ENCODE measurements at regions not wholly inside any gene's neighbourhood (a gene's known extent, or its start where the extent isn't known, plus 50 kb on each side); places are given as distances from the start of the nearest gene placed in this dataset.

GRCh38 chr5:37892586-37892985 lies 52.7 kb upstream of the GDNF start:
- H4K20me1 ChIP-seq (ENCODE audit: insufficient read depth, low read length): no peaks in the 10 kb centered on the region
- H3K79me2 ChIP-seq (ENCODE audit: insufficient read depth, low read length): no peaks in the 10 kb centered on the region
- no peaks in the 10 kb centered on the region for H3K9me3 ChIP-seq (ENCODE audit: low read length)
- no peaks in the 10 kb centered on the region for H3K9me2 ChIP-seq (ENCODE audit: low read depth, low read length)
- no peak overlapping the region for H2AFZ ChIP-seq (ENCODE audit: low read length)
- H3K4me3 ChIP-seq (ENCODE audit: low read depth, low read length, poor library complexity, severe bottlenecking): no peak overlapping the region
- TF ChIP-seq CTCF (IDR thresholded peaks at IDR 0.05; ENCODE audit: low read length) (no peak), EZH2 (IDR thresholded peaks at IDR 0.05; ENCODE audit: borderline replicate concordance, low read length) (no peak)
- 0 out of 2 replicates have a peak, but pooled peaks cover 4% of the 10 kb centered on the region for H3K27me3 ChIP-seq (ENCODE audit: insufficient read depth, low read length)
- H3K9ac ChIP-seq (ENCODE audit: low read length): no peak overlapping the region
- H3K4me2 ChIP-seq (ENCODE audit: low read length): no peak overlapping the region
- H3K36me3 ChIP-seq (ENCODE audit: insufficient read depth, low read length): no peaks in the 10 kb centered on the region
- H3K4me1 ChIP-seq (ENCODE audit: insufficient read depth, low read length, severe bottlenecking): no peaks in the 10 kb centered on the region
- H3F3A ChIP-seq (ENCODE audit: insufficient read depth, low read length): no peaks in the 10 kb centered on the region
- H3K27ac ChIP-seq (ENCODE audit: low read depth, low read length, poor library complexity, severe bottlenecking): no peak overlapping the region

GRCh38 chr5:37891832-37892231 lies 52.0 kb upstream of the GDNF start:
- Histone ChIP-seq H4K20me1 (ENCODE audit: insufficient read depth, low read length) (no peaks in the 10 kb centered on the region), H3K9me2 (ENCODE audit: low read depth, low read length) (no peaks in the 10 kb centered on the region), H3K36me3 (ENCODE audit: insufficient read depth, low read length) (no peaks in the 10 kb centered on the region), H2AFZ (ENCODE audit: low read length) (no peak overlapping the region), H3K27ac (ENCODE audit: low read depth, low read length, poor library complexity, severe bottlenecking) (no peak overlapping the region), H3K27me3 (ENCODE audit: insufficient read depth, low read length) (0 out of 2 replicates have a peak, but pooled peaks cover 4% of the 10 kb centered on the region), H3K9ac (ENCODE audit: low read length) (no peak overlapping the region), H3K4me2 (ENCODE audit: low read length) (no peak overlapping the region), H3K4me3 (ENCODE audit: low read depth, low read length, poor library complexity, severe bottlenecking) (no peak overlapping the region), H3F3A (ENCODE audit: insufficient read depth, low read length) (no peaks in the 10 kb centered on the region), H3K4me1 (ENCODE audit: insufficient read depth, low read length, severe bottlenecking) (no peaks in the 10 kb centered on the region), H3K9me3 (ENCODE audit: low read length) (no peaks in the 10 kb centered on the region), H3K79me2 (ENCODE audit: insufficient read depth, low read length) (no peaks in the 10 kb centered on the region)
- TF ChIP-seq EZH2 (IDR thresholded peaks at IDR 0.05; ENCODE audit: borderline replicate concordance, low read length) (no peak), CTCF (IDR thresholded peaks at IDR 0.05; ENCODE audit: low read length) (no peak)

GRCh38 chr5:37889612-37890317 lies 49.9 kb upstream of the GDNF start:
- Histone ChIP-seq H4K20me1 (ENCODE audit: insufficient read depth, low read length) (no peaks in the 10 kb centered on the region), H3K4me3 (ENCODE audit: low read depth, low read length, poor library complexity, severe bottlenecking) (no peak overlapping the region), H3K4me2 (ENCODE audit: low read length) (no peak overlapping the region), H3K79me2 (ENCODE audit: insufficient read depth, low read length) (no peaks in the 10 kb centered on the region), H3K9me2 (ENCODE audit: low read depth, low read length) (no peaks in the 10 kb centered on the region), H3K36me3 (ENCODE audit: insufficient read depth, low read length) (no peaks in the 10 kb centered on the region), H3K9ac (ENCODE audit: low read length) (no peak overlapping the region), H3K27me3 (ENCODE audit: insufficient read depth, low read length) (0 out of 2 replicates have a peak, but pooled peaks cover 4% of the 10 kb centered on the region), H3K9me3 (ENCODE audit: low read length) (no peaks in the 10 kb centered on the region), H2AFZ (ENCODE audit: low read length) (no peak overlapping the region), H3K27ac (ENCODE audit: low read depth, low read length, poor library complexity, severe bottlenecking) (no peak overlapping the region), H3F3A (ENCODE audit: insufficient read depth, low read length) (no peaks in the 10 kb centered on the region), H3K4me1 (ENCODE audit: insufficient read depth, low read length, severe bottlenecking) (no peaks in the 10 kb centered on the region)
- no peak for TF ChIP-seq CTCF (IDR thresholded peaks at IDR 0.05; ENCODE audit: low read length)
- no peak for TF ChIP-seq EZH2 (IDR thresholded peaks at IDR 0.05; ENCODE audit: borderline replicate concordance, low read length)
